ENCODE measurements at regions not wholly inside any gene's neighbourhood (a gene's known extent, or its start where the extent isn't known, plus 50 kb on each side); places are given as distances from the start of the nearest gene placed in this dataset.

DNA sequence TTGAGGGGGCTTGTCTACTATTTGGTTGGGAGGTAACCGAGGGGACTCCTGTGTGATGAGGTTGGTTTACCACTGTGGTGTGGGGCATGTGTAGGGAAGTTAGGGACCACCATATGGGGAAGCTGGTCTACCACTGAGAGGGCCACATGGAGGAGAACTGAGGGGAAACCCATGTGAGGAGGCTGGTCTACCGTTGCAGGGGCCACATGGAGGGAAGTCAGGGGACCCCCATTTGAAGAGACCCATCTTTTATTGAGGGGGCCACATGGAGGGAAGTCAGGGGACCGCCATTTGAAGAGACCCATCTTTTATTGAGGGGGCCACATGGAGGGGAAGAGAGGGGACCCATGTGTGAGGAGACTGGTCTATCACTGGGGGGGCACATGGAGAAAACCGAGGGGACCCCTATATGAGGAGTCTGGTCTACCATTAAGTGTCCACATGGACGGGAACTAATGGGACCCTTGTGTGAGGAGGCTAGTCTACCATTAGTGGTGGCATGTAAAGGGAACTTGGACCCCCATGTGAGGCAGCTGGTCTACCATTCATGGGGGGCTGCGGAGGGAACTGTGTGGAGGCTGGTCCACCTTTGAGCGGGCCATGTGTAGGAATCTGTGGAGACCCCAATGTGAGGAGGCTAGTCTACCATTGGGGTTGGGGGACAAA lies 165.5 kb downstream of the FBLN2 start:
- TF ChIP-seq, protein P1, sequence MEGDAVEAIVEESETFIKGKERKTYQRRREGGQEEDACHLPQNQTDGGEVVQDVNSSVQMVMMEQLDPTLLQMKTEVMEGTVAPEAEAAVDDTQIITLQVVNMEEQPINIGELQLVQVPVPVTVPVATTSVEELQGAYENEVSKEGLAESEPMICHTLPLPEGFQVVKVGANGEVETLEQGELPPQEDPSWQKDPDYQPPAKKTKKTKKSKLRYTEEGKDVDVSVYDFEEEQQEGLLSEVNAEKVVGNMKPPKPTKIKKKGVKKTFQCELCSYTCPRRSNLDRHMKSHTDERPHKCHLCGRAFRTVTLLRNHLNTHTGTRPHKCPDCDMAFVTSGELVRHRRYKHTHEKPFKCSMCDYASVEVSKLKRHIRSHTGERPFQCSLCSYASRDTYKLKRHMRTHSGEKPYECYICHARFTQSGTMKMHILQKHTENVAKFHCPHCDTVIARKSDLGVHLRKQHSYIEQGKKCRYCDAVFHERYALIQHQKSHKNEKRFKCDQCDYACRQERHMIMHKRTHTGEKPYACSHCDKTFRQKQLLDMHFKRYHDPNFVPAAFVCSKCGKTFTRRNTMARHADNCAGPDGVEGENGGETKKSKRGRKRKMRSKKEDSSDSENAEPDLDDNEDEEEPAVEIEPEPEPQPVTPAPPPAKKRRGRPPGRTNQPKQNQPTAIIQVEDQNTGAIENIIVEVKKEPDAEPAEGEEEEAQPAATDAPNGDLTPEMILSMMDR (IDR thresholded peaks at IDR 0.05): no peak
- no peak for TF ChIP-seq POLR2A (IDR thresholded peaks at IDR 0.05)
